HUES64 (cell line): ENCODE measurements at regions not wholly inside any gene's neighbourhood (a gene's known extent, or its start where the extent isn't known, plus 50 kb on each side); places are given as distances from the start of the nearest gene placed in this dataset.

ENCODE experiments used
- H3K27ac ChIP-seq: 2 replicates; pipeline ENCODE4 v1.7.0; 2013; ENCODE audit warnings: low read depth, low read length, inconsistent platforms
- H3K27me3 ChIP-seq: 2 replicates; pipeline ENCODE4 v1.6.1; 2013; ENCODE audit warnings: mild to moderate bottlenecking, low read length; ENCODE audit not compliant: insufficient read depth
- H3K36me3 ChIP-seq: 2 replicates; pipeline ENCODE4 v1.6.1; 2013; ENCODE audit warnings: mild to moderate bottlenecking, low read length; ENCODE audit not compliant: insufficient read depth
- H3K4me1 ChIP-seq: 2 replicates; pipeline ENCODE4 v1.6.1; 2013; ENCODE audit warnings: mild to moderate bottlenecking, low read length, moderate library complexity; ENCODE audit not compliant: insufficient read depth
- H3K4me3 ChIP-seq: 2 replicates; pipeline ENCODE4 v1.5.1; 2013; ENCODE audit warnings: mild to moderate bottlenecking, low read length, moderate library complexity
- H3K9ac ChIP-seq: 2 replicates; pipeline ENCODE4 v1.6.1; 2013; ENCODE audit warnings: mild to moderate bottlenecking, low read depth, low read length
- H3K9me3 ChIP-seq: 2 replicates; pipeline ENCODE4 v1.6.1; 2013; ENCODE audit warnings: low read depth, low read length; ENCODE audit not compliant: insufficient read depth
- WGBS: fragments of 150-250, 120-280 bp; methylation state at CpG from one replicate; pipeline ENCODE4 v1.1.7; 2013; ENCODE audit warnings: missing lambda C conversion rate; 5-methylcytosine and 5-hydroxymethylcytosine counted together

GRCh38 chr2:180196419-180196977 is 189.4 kb upstream of the CWC22 start:
- Histone ChIP-seq H3K27ac (peak overlapping the region; percentile 64; the same call in 1 of the 2 replicates), H3K9ac (no peak overlapping the region), H3K4me1 (peaks cover 19% of the 10 kb centered on the region), H3K27me3 (no peaks in the 10 kb centered on the region), H3K4me3 (peak overlapping the region; percentile 16; the same call in 1 of the 2 replicates), H3K36me3 (no peaks in the 10 kb centered on the region), H3K9me3 (no peaks in the 10 kb centered on the region)
- WGBS = 80% methylated on average over 2 of the region's 2 CpGs

DNA sequence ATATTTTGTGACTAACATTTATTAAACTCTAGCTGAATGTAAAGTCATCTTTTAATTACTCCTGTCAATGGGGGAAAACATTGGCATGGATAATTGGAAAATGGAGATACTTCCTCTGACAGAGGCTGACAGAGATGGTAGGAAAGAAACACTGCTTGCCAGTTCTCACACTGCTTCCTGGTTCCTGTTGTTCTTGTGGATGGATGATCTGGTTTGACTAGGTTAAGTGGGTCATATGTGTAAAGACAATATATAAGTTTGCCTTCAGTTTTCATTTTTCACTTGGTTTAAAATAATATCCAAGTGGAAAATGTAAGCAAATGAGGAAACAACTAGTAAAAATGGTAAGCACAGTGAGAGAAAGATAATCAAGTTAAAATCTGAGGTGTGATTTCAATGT is 188.8 kb upstream of the CWC22 start:
- Histone ChIP-seq H3K4me3 (no peak overlapping the region), H3K27me3 (no peaks in the 10 kb centered on the region), H3K4me1 (peaks cover 23% of the 10 kb centered on the region), H3K9ac (no peak overlapping the region), H3K36me3 (no peaks in the 10 kb centered on the region), H3K27ac (peak overlapping the region; percentile 64; the same call in 1 of the 2 replicates), H3K9me3 (no peaks in the 10 kb centered on the region)

DNA sequence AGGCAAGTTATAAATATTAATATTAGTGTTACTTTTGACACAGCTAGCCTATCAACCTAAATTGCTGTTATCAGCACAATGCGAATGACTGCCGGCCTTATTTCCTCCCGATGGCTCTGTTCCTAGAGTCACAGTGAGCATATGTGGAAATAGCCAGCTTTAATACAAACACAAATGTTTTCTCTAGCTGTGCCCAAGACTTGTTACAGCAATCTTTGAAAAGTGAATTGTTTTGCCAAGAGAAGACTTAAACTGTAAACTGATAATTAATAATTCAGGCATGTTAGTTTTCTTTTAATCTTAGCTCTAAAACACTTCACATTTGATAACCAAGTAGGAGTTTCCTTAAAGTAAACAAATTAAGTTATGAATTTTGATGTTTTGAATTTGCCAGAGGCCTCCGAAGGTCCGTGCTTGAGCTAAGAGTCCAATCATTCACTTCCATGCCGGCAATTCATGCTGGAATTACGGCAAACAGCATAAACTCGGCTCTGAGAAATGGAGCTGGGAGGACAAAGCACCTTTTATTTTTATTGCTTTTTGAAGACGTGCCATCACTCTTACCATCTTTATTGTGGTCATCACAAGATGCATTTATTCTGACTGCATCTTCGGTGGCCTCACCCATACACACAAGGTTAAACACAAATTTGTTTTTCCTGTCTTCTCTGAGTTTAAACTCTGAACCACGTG is 184.5 kb upstream of the CWC22 start:
- Histone ChIP-seq H3K4me3 (no peak overlapping the region), H3K27ac (no peak overlapping the region), H3K9me3 (no peaks in the 10 kb centered on the region), H3K36me3 (no peaks in the 10 kb centered on the region), H3K4me1 (peaks cover 14% of the 10 kb centered on the region), H3K27me3 (no peaks in the 10 kb centered on the region), H3K9ac (no peak overlapping the region)
- 91% methylated on average over 11 of the region's 11 CpGs for WGBS

DNA sequence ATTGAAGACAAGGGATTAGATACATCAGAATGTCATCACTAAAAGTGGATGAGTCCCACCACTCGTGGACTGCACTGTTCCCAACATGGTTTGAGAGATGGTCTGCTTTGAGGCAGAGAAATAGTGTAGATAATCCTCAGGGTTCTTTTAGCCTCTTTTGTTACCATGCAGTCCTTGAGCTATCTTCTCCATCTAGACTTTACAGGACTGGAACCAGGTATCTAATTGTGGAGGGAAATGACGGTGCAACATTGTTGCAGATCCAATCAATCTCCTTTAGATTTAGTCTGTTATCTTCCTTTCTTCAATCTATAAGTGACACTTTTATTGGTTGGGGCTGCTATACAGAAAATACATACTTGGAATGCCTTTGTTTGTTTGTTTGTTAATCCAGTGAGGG is 183.8 kb upstream of the CWC22 start:
- H3K36me3 ChIP-seq = no peaks in the 10 kb centered on the region
- H3K9ac ChIP-seq = no peak overlapping the region
- H3K9me3 ChIP-seq = no peaks in the 10 kb centered on the region
- no peak overlapping the region for H3K27ac ChIP-seq
- H3K4me3 ChIP-seq = no peak overlapping the region
- H3K4me1 ChIP-seq = peaks cover 7% of the 10 kb centered on the region
- WGBS = 93% methylated on average over 1 of the region's 2 CpGs
- no peaks in the 10 kb centered on the region for H3K27me3 ChIP-seq

- no peaks in the 10 kb centered on the region for H3K27me3 ChIP-seq
- H3K4me1 ChIP-seq = peaks cover 6% of the 10 kb centered on the region
- H3K27ac ChIP-seq = no peak overlapping the region
- H3K4me3 ChIP-seq = no peak overlapping the region
- H3K36me3 ChIP-seq = no peaks in the 10 kb centered on the region
- no peaks in the 10 kb centered on the region for H3K9me3 ChIP-seq
- 50% methylated on average over 2 of the region's 2 CpGs for WGBS
- H3K9ac ChIP-seq = no peak overlapping the region
Measured at GRCh38 chr2:180187611-180188010, 180.5 kb upstream of the CWC22 start.

GRCh38 chr2:180184506-180184905 is 177.4 kb upstream of the CWC22 start:
- no peak overlapping the region for H3K4me3 ChIP-seq
- H3K27ac ChIP-seq = no peak overlapping the region
- H3K36me3 ChIP-seq = no peaks in the 10 kb centered on the region
- WGBS = 86% methylated on average over 2 of the region's 2 CpGs
- H3K9ac ChIP-seq = no peak overlapping the region
- H3K27me3 ChIP-seq = no peaks in the 10 kb centered on the region
- H3K4me1 ChIP-seq = peaks cover 22% of the 10 kb centered on the region
- H3K9me3 ChIP-seq = no peaks in the 10 kb centered on the region

DNA sequence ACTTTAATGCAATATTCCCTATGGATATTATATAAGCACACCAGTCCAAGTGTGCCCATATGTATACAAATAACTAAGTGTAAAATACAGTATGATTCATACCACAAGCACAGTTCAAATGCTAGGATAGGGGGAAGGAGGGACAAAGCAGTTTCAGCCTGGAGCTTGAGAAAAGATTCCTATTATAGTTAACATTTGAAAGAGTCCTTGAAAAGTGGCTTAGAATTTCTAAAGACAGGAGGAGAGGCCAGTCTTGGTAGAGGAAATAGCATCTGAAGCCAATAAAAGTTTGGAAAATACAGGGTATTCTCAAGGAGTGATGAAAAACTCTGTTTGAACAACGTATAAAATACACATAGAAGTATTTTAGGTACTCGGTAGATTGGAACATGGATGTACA is 173.4 kb upstream of the CWC22 start:
- no CpG with 5 or more reads among the region's 2 CpGs for WGBS
- Histone ChIP-seq H3K36me3 (no peaks in the 10 kb centered on the region), H3K9ac (no peak overlapping the region), H3K27ac (peak overlapping the region; percentile 32; the same call in 1 of the 2 replicates), H3K4me1 (peaks cover 28% of the 10 kb centered on the region), H3K9me3 (no peaks in the 10 kb centered on the region), H3K27me3 (no peaks in the 10 kb centered on the region), H3K4me3 (no peak overlapping the region)

DNA sequence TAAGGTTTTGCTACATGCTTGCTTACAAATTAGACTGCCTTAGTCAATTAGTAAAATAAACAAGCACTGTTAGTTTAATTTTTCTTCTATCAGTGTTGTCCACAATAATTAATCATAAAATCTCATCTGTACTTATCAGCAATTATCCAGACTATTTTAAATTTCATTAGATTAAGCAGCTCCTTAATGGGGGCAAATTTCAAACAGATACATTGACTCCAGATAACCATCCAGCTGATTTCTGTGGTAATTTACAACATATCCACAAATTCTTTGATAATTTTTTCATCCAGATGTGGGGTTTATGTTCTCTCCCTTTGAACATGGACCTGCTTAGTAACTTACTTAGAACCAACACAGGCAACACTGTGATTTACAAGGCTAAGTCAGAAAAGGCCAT is 170.4 kb upstream of the CWC22 start:
- Histone ChIP-seq H3K36me3 (no peaks in the 10 kb centered on the region), H3K27ac (no peak overlapping the region), H3K9ac (no peak overlapping the region), H3K9me3 (no peaks in the 10 kb centered on the region), H3K27me3 (no peaks in the 10 kb centered on the region), H3K4me1 (peaks cover 28% of the 10 kb centered on the region), H3K4me3 (no peak overlapping the region)

DNA sequence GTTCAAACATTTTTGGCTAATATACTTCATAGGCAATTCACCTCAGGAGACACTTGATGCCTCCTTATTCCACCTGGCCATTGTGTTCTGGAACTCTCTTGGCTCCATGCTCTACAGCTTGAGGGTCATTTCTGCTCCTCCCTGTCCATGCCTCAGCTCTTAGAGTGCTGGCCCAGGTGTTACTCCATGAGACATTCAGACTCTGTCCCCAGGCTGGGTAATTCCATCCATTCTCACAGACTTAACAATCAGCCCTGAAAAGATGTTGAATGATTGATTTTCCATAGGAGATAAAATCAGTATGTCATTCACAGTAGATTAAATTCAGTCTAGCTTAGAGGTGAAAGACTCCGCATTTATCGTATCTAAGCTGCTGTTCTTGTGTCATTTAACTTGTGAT is 168.6 kb upstream of the CWC22 start:
- 96% methylated on average over 2 of the region's 2 CpGs for WGBS

GRCh38 chr2:180174580-180174979 is 167.5 kb upstream of the CWC22 start:
- H3K4me3 ChIP-seq = no peak overlapping the region
- no peaks in the 10 kb centered on the region for H3K36me3 ChIP-seq
- H3K27ac ChIP-seq = no peak overlapping the region
- H3K4me1 ChIP-seq = peaks cover 7% of the 10 kb centered on the region
- H3K9me3 ChIP-seq = peaks cover 11% of the 10 kb centered on the region
- H3K27me3 ChIP-seq = no peaks in the 10 kb centered on the region
- H3K9ac ChIP-seq = no peak overlapping the region
- 98% methylated on average over 6 of the region's 6 CpGs for WGBS

More for the DNA sequence above, 168.6 kb upstream of the CWC22 start:
- Histone ChIP-seq H3K4me3 (no peak overlapping the region), H3K9me3 (peaks cover 2% of the 10 kb centered on the region; the same call in 1 of the 2 replicates), H3K4me1 (peaks cover 18% of the 10 kb centered on the region), H3K27me3 (no peaks in the 10 kb centered on the region), H3K36me3 (no peaks in the 10 kb centered on the region), H3K9ac (no peak overlapping the region), H3K27ac (no peak overlapping the region)

DNA sequence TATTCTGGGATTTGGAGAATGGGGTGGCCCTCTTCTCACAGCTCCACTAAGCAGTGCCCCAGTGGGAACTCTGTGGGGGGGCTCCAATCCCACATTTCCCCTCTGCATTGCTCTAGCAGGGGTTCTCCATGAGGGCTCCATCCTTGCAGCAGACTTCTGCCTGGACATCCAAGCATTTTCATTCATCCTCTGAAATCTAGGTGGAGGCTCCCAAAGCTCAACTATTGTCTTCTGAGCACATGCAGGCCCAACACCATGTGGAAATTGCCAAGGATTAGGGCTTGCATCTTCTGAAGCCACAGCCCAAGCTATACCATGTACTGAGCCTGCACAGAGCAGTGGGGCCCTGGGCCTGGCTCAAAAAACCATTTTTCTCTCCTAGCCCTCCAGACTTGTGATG is 162.4 kb upstream of the CWC22 start:
- no peak overlapping the region for H3K27ac ChIP-seq
- no peaks in the 10 kb centered on the region for H3K27me3 ChIP-seq
- H3K4me3 ChIP-seq = no peak overlapping the region
- peaks cover 28% of the 10 kb centered on the region for H3K9me3 ChIP-seq
- H3K36me3 ChIP-seq = no peaks in the 10 kb centered on the region
- no peak overlapping the region for H3K9ac ChIP-seq
- H3K4me1 ChIP-seq = no peaks in the 10 kb centered on the region

GRCh38 chr2:180161415-180161814 is 154.3 kb upstream of the CWC22 start:
- no peaks in the 10 kb centered on the region for H3K9me3 ChIP-seq
- H3K27ac ChIP-seq = no peak overlapping the region
- no peak overlapping the region for H3K9ac ChIP-seq
- no peaks in the 10 kb centered on the region for H3K27me3 ChIP-seq
- H3K4me1 ChIP-seq = no peaks in the 10 kb centered on the region
- no CpG with 5 or more reads among the region's 2 CpGs for WGBS
- H3K36me3 ChIP-seq = no peaks in the 10 kb centered on the region
- H3K4me3 ChIP-seq = no peak overlapping the region
